ENCODE measurements at regions not wholly inside any gene's neighbourhood (a gene's known extent, or its start where the extent isn't known, plus 50 kb on each side); places are given as distances from the start of the nearest gene placed in this dataset.

DNA sequence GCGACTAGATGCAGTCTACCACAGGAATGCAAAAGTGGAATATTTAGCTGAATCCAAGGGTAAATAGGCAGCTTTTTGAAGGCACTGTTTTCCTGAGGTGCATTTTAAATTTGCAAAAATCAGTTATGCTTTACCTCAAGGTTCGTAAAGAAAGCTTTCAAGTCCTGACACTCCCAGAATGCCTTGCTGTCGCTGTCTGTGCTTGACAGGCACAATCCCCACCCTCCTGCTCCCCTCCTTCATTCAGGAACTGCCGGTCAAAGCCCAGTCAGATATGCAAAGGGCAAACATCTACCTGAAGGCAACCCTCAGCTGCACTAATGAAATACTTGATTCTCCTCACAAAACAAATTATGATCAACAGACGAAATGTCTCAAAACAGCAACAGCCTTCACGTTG is 97.4 kb upstream of the DDX18 start:
- no peak for TF ChIP-seq FOXK2 (IDR thresholded peaks at IDR 0.05)
- no peak for TF ChIP-seq NFRKB (IDR thresholded peaks at IDR 0.05)
- no peak for TF ChIP-seq BHLHE40 (IDR thresholded peaks at IDR 0.05; ENCODE audit: borderline replicate concordance)
- no peak for TF ChIP-seq FOXM1 (IDR thresholded peaks at IDR 0.05; ENCODE audit: borderline replicate concordance)
- TF ChIP-seq FOXA1 (IDR thresholded peaks at IDR 0.05): no peak
- TF ChIP-seq HDGF (IDR thresholded peaks at IDR 0.05; ENCODE audit: borderline replicate concordance): no peak
- TF ChIP-seq ZNF384 (IDR thresholded peaks at IDR 0.05): no peak
- no peak for TF ChIP-seq ARNT (IDR thresholded peaks at IDR 0.05)

Measured in HEK293T (cell line).